HG03439 (cell line): ENCODE measurements at regions not wholly inside any gene's neighbourhood (a gene's known extent, or its start where the extent isn't known, plus 50 kb on each side); places are given as distances from the start of the nearest gene placed in this dataset.
"Not testable (repeated sequence)": the region's sequence is repeated elsewhere in the genome, so short reads cannot be mapped to it uniquely, and the experiment has no call there.

Experiments
- ATAC-seq: cut with Tn5 transposase; IDR thresholded peaks from one replicate; pipeline ENCODE4 v1.9.1; 2021; ENCODE audit warnings: mild to moderate bottlenecking, moderate library complexity; ENCODE audit not compliant: unreplicated experiment

GRCh38 chr10:114872519-114873087 is 51.0 kb downstream of the FHIP2A start:
- no peak for ATAC-seq

GRCh38 chr10:114874827-114875411 is 53.3 kb downstream of the FHIP2A start:
- ATAC-seq, result no peak

- ATAC-seq, result not testable (repeated sequence)
Measured at GRCh38 chr10:114875590-114876081, 54.1 kb downstream of the FHIP2A start.

DNA sequence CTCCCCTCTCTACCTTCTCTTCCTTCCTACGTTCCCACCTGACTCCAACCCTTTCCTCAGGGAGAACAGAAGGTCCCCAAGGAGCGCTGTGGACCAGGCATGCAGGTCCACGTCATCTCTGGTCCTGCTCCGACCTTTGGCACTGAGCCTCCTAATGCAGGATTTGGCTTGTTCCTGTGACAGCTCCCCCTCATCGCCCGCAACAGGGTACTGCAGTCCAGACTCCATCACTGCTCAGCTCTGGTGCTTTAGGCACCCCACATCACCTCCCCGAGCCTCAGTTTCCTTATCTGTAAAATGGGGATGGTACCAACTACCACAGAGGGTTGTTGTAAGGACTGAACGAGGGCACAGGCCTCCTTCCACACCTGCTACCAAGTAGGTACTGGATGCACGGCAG is 54.6 kb downstream of the FHIP2A start:
- no peak for ATAC-seq

GRCh38 chr10:114876602-114877300 is 55.2 kb downstream of the FHIP2A start:
- peak; percentile 74 for ATAC-seq

DNA sequence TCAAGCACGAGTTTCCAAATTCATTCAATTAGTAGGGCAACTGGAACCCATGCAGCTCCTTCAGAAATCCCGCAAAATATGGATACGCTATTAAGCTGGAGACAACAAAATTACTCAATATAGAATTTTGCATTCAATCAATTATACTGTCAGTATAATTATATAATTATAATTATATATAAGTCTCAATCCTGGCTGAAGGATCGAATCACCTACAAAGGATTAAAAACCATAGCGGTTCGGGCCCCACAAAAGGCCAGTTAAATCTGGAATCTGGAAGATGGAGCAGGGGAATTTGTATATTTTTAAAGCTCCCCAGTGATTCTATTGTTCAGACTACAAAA is 55.7 kb downstream of the FHIP2A start:
- no peak for ATAC-seq

DNA sequence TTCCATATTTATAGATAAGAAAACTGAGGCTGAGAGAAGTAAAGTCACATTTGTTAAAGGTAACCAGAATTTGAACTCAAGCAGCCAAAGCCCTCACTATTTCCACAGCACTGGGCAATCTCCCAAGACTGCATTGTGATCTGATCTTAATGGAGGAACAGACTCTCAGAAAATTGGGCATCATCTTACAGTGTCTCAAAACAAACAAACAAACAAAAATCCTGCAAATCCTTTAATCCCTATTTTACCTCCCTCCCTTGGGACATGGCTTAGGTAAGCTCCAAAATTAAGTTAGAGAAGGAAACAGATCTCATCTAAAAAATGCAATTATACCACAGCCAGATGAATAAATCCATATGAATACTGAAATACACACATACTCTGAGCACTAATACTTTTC is 57.5 kb downstream of the FHIP2A start:
- ATAC-seq, result no peak

GRCh38 chr10:114879541-114880158 is 58.1 kb downstream of the FHIP2A start:
- ATAC-seq, result peak; percentile 70

DNA sequence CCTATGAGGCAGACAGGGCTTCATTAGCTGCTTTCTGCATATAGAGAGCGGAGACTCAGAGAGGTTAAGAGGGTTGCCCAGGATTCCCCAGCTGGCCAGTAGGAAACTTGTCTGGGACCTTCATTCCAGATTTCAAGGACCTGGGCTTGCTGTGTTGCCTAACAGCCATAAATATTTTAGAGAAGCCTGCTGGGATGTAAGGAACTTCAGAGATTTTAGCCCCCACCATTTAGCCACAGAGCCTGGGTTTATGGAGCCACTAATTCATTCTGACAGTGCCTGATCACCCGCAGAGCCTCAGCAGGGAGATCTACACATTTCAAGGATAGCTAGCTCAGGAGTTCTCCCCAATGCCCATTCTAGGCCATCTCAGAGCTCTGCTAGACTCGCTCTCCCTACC is 56.6 kb upstream of the TRUB1 start:
- ATAC-seq, result no peak

DNA sequence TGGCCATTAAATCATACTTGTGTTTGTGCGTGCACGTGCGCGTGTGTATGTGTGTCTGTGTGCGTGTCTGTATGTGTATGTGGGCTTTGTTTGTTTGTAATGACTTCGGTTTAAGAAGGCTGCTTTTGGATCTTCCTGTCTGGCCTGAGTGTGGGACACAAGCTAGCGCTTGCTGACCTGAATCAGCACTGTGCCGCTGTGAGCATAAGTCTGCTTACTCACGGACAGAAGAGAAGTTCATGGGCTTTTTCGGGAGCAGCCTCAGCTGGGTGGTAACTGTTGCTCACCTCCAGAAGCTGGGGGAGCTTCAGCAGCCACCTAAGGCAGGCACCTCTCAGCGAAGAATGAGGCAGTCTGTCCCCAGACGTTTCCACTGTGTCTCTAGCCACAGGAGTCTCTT is 56.1 kb upstream of the TRUB1 start:
- ATAC-seq, result no peak

DNA sequence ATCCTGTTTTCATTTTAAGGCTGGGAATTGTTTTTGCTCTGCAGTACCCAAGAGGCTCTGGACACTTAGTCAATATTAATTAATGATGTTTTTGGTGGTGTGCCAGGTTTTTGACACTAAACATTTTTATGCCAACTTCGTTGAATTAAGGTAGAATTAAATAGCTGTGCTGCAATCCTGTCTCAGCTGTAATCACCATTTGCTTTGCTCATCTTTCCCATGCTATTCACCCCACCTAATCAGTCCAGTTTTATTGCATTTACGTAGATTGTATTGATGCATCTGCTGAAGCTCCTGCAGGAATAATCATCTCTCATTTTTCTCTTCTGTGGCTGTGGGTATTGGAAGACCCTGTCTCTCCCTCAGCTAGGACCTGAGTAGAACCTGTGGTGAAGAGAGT is 52.6 kb upstream of the TRUB1 start:
- ATAC-seq, result no peak
